ENCODE measurements at regions not wholly inside any gene's neighbourhood (a gene's known extent, or its start where the extent isn't known, plus 50 kb on each side); places are given as distances from the start of the nearest gene placed in this dataset.

DNA sequence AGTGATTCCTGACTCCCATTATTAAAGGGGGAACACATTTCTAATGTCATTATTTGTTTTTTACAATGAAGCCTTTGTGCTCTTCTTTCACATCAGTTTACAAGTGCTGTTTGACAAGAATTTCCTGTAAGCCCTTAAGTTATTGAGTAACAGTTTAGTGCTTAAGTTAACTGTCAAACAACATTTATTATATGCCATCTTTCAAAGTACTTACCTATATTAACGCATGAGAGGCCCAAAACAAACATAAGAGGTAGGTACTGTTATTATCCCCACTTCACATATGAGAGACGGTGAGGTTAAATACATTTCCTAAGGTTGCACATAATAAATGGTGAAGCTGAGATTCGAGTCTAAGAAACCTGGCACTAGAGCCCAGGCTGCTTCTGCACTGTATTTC lies 56.0 kb upstream of the MAGED1 start:
- TF ChIP-seq, protein P1, sequence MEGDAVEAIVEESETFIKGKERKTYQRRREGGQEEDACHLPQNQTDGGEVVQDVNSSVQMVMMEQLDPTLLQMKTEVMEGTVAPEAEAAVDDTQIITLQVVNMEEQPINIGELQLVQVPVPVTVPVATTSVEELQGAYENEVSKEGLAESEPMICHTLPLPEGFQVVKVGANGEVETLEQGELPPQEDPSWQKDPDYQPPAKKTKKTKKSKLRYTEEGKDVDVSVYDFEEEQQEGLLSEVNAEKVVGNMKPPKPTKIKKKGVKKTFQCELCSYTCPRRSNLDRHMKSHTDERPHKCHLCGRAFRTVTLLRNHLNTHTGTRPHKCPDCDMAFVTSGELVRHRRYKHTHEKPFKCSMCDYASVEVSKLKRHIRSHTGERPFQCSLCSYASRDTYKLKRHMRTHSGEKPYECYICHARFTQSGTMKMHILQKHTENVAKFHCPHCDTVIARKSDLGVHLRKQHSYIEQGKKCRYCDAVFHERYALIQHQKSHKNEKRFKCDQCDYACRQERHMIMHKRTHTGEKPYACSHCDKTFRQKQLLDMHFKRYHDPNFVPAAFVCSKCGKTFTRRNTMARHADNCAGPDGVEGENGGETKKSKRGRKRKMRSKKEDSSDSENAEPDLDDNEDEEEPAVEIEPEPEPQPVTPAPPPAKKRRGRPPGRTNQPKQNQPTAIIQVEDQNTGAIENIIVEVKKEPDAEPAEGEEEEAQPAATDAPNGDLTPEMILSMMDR (conservative IDR thresholded peaks at IDR 0.05; ENCODE audit: low read depth, low read length): no peak
- no peak for TF ChIP-seq EZH2phosphoT487 (IDR thresholded peaks at IDR 0.05; ENCODE audit: borderline replicate concordance, low read length)

Data from PC-3 (cell line).